A673 (cell line): ENCODE measurements at regions not wholly inside any gene's neighbourhood (a gene's known extent, or its start where the extent isn't known, plus 50 kb on each side); places are given as distances from the start of the nearest gene placed in this dataset.

ENCODE experiments used
- BruUV-seq: library from RNA; stranded (reverse); fragments of 400-500 nt; replicated peaks from 2 replicates; lab custom pipeline; 2021; lab: Mats Ljungman, UMichigan
- CTCF ChIA-PET: fragments of 300-600 bp; sonication (Branson Sonifier 250); formaldehyde crosslinking; loops from one replicate; lab custom pipeline; 2022; ENCODE audit warnings: antibody characterized with exemption; lab: Charles Lee
- POLR2A ChIA-PET: fragments of 300-600 bp; sonication (Branson Sonifier 250); formaldehyde crosslinking; loops from one replicate; lab custom pipeline; 2022; ENCODE audit warnings: antibody characterized with exemption; ENCODE audit not compliant: low non-redundant PET; lab: Charles Lee
- DNase-seq: peaks from one replicate; pipeline ENCODE4 v3.0.0-alpha.2; 2015; ENCODE audit warnings: low spot score
- H3K27ac ChIP-seq: fragments of 200-600 bp; sonication (generic); 2 replicates; pipeline ENCODE4 v1.5.1; 2016; ENCODE audit warnings: mixed run types, low read depth, mild to moderate bottlenecking, mixed read lengths, antibody characterized with exemption, low read length; ENCODE audit not compliant: poor library complexity, severe bottlenecking
- H3K27me3 ChIP-seq: fragments of 200-600 bp; sonication (generic); replicated peaks from 2 replicates; pipeline ENCODE4 v1.6.1; 2017; ENCODE audit warnings: mixed run types, low read depth, mild to moderate bottlenecking, mixed read lengths, antibody characterized with exemption, low read length; ENCODE audit not compliant: insufficient read depth, poor library complexity
- H3K36me3 ChIP-seq: fragments of 200-600 bp; sonication (generic); 2 replicates; pipeline ENCODE4 v1.6.1; 2016; ENCODE audit warnings: mixed run types, mild to moderate bottlenecking, mixed read lengths, antibody characterized with exemption, low read length; ENCODE audit not compliant: insufficient read depth, poor library complexity, severe bottlenecking
- H3K4me1 ChIP-seq: fragments of 200-600 bp; sonication (generic); 2 replicates; pipeline ENCODE4 v1.6.1; 2017; ENCODE audit warnings: mixed run types, mild to moderate bottlenecking, mixed read lengths, antibody characterized with exemption, low read length; ENCODE audit not compliant: insufficient read depth, poor library complexity, severe bottlenecking
- H3K4me3 ChIP-seq: fragments of 200-600 bp; sonication (generic); 2 replicates; pipeline ENCODE4 v1.5.1; 2016; ENCODE audit warnings: low read depth, mixed run types, mild to moderate bottlenecking, mixed read lengths, low read length; ENCODE audit not compliant: poor library complexity, severe bottlenecking
- H3K9me3 ChIP-seq: fragments of 200-600 bp; sonication (generic); 2 replicates; pipeline ENCODE4 v1.6.1; 2016; ENCODE audit warnings: mixed run types, low read depth, mild to moderate bottlenecking, mixed read lengths, antibody characterized with exemption, low read length; ENCODE audit not compliant: poor library complexity, severe bottlenecking
- EZH2 ChIP-seq: fragments of 200-600 bp; sonication (generic); IDR thresholded peaks from 2 replicates; pipeline ENCODE4 v1.6.1; 2017; ENCODE audit warnings: borderline replicate concordance, low read depth, mild to moderate bottlenecking, mixed read lengths, antibody characterized with exemption, low read length; ENCODE audit not compliant: poor library complexity, severe bottlenecking
- intact Hi-C: fragments of 100-400 bp; cut with micrococcal nuclease; formaldehyde crosslinking; loops from one replicate; pipeline ENCODE4 v1.10.0; 2022; ENCODE audit not compliant: unreplicated experiment
- TF ChIP-seq, protein P1 (sequence below): fragments of 300-800, 200-600 bp; sonication (generic); conservative IDR thresholded peaks from 2 replicates; pipeline ENCODE4 v1.5.1; 2017; ENCODE audit warnings: low read depth, mild to moderate bottlenecking, antibody characterized with exemption, low read length, moderate library complexity, mixed read lengths

GRCh38 chr11:111429066-111429506 lies 50.0 kb upstream of the POU2AF1 start:
- Histone ChIP-seq H3K36me3 (no peaks in the 10 kb centered on the region), H3K4me1 (peaks cover 25% of the 10 kb centered on the region), H3K4me3 (no peak overlapping the region), H3K9me3 (no peaks in the 10 kb centered on the region), H3K27ac (no peak overlapping the region), H3K27me3 (no peaks in the 10 kb centered on the region)
- peak; percentile 90 for DNase-seq
- POLR2A ChIA-PET = no interaction called here
- CTCF ChIA-PET = interaction anchor here (0.7 to 2.7 kb wide), 7 partner anchors 11 to 167 kb away, joined by 3 to 21 read pairs (median 4); partner anchors contain the start of gene POU2AF3
- intact Hi-C loops = loop anchor here (10.0 kb wide), 2 partner anchors 714 to 964 kb away; partner anchors contain the start of gene ARHGAP20
- no TSS peak for BruUV-seq
- TF ChIP-seq, protein P1, sequence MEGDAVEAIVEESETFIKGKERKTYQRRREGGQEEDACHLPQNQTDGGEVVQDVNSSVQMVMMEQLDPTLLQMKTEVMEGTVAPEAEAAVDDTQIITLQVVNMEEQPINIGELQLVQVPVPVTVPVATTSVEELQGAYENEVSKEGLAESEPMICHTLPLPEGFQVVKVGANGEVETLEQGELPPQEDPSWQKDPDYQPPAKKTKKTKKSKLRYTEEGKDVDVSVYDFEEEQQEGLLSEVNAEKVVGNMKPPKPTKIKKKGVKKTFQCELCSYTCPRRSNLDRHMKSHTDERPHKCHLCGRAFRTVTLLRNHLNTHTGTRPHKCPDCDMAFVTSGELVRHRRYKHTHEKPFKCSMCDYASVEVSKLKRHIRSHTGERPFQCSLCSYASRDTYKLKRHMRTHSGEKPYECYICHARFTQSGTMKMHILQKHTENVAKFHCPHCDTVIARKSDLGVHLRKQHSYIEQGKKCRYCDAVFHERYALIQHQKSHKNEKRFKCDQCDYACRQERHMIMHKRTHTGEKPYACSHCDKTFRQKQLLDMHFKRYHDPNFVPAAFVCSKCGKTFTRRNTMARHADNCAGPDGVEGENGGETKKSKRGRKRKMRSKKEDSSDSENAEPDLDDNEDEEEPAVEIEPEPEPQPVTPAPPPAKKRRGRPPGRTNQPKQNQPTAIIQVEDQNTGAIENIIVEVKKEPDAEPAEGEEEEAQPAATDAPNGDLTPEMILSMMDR = peak; percentile 99
- TF ChIP-seq EZH2 = no peak
